ENCODE measurements at regions not wholly inside any gene's neighbourhood (a gene's known extent, or its start where the extent isn't known, plus 50 kb on each side); places are given as distances from the start of the nearest gene placed in this dataset.

DNA sequence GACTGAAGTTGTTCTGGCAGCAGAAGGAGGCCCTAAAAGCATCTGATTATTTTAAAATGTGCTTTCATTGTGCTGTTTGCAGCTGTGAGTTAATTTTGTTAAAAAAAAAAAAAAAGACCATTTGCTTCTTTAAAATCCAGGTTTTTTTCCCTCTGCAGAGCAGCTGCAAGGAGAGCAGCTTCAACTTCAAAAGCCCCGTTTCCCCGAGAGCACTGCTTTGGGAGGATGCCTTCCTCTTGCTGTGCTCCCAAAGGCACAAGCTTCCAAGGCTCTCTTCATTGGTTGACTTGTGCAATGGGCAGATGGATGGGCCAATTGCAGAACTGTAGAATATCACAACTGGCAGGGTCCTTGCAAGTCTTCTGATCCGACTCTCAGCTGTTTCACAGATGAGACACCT, 459.2 kb upstream of the PKN2 start:
- no peak for TF ChIP-seq SP1 (CRISPR knock-in tag; conservative IDR thresholded peaks at IDR 0.05)
- TF ChIP-seq, protein P1, sequence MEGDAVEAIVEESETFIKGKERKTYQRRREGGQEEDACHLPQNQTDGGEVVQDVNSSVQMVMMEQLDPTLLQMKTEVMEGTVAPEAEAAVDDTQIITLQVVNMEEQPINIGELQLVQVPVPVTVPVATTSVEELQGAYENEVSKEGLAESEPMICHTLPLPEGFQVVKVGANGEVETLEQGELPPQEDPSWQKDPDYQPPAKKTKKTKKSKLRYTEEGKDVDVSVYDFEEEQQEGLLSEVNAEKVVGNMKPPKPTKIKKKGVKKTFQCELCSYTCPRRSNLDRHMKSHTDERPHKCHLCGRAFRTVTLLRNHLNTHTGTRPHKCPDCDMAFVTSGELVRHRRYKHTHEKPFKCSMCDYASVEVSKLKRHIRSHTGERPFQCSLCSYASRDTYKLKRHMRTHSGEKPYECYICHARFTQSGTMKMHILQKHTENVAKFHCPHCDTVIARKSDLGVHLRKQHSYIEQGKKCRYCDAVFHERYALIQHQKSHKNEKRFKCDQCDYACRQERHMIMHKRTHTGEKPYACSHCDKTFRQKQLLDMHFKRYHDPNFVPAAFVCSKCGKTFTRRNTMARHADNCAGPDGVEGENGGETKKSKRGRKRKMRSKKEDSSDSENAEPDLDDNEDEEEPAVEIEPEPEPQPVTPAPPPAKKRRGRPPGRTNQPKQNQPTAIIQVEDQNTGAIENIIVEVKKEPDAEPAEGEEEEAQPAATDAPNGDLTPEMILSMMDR (IDR thresholded peaks at IDR 0.05): no peak
- TF ChIP-seq, protein P2, sequence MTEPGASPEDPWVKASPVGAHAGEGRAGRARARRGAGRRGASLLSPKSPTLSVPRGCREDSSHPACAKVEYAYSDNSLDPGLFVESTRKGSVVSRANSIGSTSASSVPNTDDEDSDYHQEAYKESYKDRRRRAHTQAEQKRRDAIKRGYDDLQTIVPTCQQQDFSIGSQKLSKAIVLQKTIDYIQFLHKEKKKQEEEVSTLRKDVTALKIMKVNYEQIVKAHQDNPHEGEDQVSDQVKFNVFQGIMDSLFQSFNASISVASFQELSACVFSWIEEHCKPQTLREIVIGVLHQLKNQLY (CRISPR knock-in tag; IDR thresholded peaks at IDR 0.05): no peak
- no peak for TF ChIP-seq USF2 (CRISPR knock-in tag; IDR thresholded peaks at IDR 0.05)
- TF ChIP-seq, protein P3, sequence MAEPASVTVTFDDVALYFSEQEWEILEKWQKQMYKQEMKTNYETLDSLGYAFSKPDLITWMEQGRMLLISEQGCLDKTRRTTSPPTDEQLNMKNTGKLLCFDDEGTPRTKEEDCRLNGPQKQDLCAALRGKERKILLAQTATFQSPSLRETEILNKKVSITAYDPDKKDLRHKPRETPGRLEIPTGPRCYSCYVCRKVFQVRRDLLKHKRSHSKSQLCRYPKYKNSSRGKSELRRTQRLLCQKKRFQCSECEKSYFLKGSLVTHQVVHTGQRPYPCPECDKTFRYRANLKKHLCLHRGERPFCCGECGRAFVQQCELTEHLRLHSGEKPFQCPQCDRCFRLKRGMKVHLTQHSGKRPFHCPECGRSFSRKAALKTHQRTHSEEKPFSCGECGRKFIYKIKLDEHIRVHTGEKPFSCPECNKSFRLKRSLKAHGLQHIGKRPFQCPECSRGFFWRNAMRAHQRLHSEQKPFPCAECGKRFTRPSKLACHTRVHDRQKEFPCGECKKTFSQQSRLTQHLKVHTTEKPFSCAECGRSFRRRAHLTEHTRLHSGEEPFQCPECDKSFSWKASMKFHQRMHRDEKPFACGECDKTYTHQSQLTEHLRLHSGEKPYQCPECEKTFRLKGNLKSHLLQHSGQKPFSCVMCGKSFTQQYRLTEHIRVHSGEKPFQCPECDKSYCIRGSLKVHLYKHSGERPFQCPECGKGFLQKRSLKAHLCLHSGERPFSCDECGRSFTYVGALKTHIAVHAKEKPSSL (CRISPR knock-in tag; conservative IDR thresholded peaks at IDR 0.05): no peak
- no peak for TF ChIP-seq ESRRA (CRISPR knock-in tag; IDR thresholded peaks at IDR 0.05; ENCODE audit: borderline replicate concordance)
- no peak for TF ChIP-seq RELA (CRISPR knock-in tag; IDR thresholded peaks at IDR 0.05; ENCODE audit: borderline replicate concordance)
- no peak for TF ChIP-seq TEAD1 (CRISPR knock-in tag; IDR thresholded peaks at IDR 0.05)
- TF ChIP-seq, protein P4, sequence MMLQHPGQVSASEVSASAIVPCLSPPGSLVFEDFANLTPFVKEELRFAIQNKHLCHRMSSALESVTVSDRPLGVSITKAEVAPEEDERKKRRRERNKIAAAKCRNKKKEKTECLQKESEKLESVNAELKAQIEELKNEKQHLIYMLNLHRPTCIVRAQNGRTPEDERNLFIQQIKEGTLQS (CRISPR knock-in tag; conservative IDR thresholded peaks at IDR 0.05): no peak
